ENCODE measurements at regions not wholly inside any gene's neighbourhood (a gene's known extent, or its start where the extent isn't known, plus 50 kb on each side); places are given as distances from the start of the nearest gene placed in this dataset.

- H3K4me3 ChIP-seq (ENCODE audit: low read length), result no peak overlapping the region
- TF ChIP-seq CTCF (IDR thresholded peaks at IDR 0.05; ENCODE audit: insufficient read depth, low read depth, low read length, missing control alignments), result no peak
- no peak for DNase-seq (ENCODE audit: low read depth)
Measured at GRCh38 chr5:113891491-113891890, 378.0 kb downstream of the YTHDC2 start.

GRCh38 chr5:113896789-113897188 is 383.3 kb downstream of the YTHDC2 start:
- no peak overlapping the region for H3K4me3 ChIP-seq (ENCODE audit: low read length)
- no peak for TF ChIP-seq CTCF (IDR thresholded peaks at IDR 0.05; ENCODE audit: insufficient read depth, low read depth, low read length, missing control alignments)
- no peak for DNase-seq (ENCODE audit: low read depth)

GRCh38 chr5:113897748-113898147 is 384.3 kb downstream of the YTHDC2 start:
- no peak for DNase-seq (ENCODE audit: low read depth)
- TF ChIP-seq CTCF (IDR thresholded peaks at IDR 0.05; ENCODE audit: insufficient read depth, low read depth, low read length, missing control alignments), result no peak
- H3K4me3 ChIP-seq (ENCODE audit: low read length), result no peak overlapping the region

GRCh38 chr5:113900141-113900540 is 386.6 kb downstream of the YTHDC2 start:
- no peak overlapping the region for H3K4me3 ChIP-seq (ENCODE audit: low read length)
- no peak for DNase-seq (ENCODE audit: low read depth)
- no peak for TF ChIP-seq CTCF (IDR thresholded peaks at IDR 0.05; ENCODE audit: insufficient read depth, low read depth, low read length, missing control alignments)

GRCh38 chr5:113900816-113901215 is 387.3 kb downstream of the YTHDC2 start:
- TF ChIP-seq CTCF (IDR thresholded peaks at IDR 0.05; ENCODE audit: insufficient read depth, low read depth, low read length, missing control alignments), result no peak
- DNase-seq (ENCODE audit: low read depth), result no peak

GRCh38 chr5:113901718-113902117 is 388.2 kb downstream of the YTHDC2 start:
- TF ChIP-seq CTCF (IDR thresholded peaks at IDR 0.05; ENCODE audit: insufficient read depth, low read depth, low read length, missing control alignments), result no peak
- no peak for DNase-seq (ENCODE audit: low read depth)
- H3K4me3 ChIP-seq (ENCODE audit: low read length), result no peak overlapping the region

More at GRCh38 chr5:113900816-113901215, 387.3 kb downstream of the YTHDC2 start:
- H3K4me3 ChIP-seq (ENCODE audit: low read length), result no peak overlapping the region

- no peak for DNase-seq (ENCODE audit: low read depth)
- TF ChIP-seq CTCF (IDR thresholded peaks at IDR 0.05; ENCODE audit: insufficient read depth, low read depth, low read length, missing control alignments), result no peak
- no peak overlapping the region for H3K4me3 ChIP-seq (ENCODE audit: low read length)
Measured at GRCh38 chr5:113902917-113903660, 389.6 kb downstream of the YTHDC2 start.
